Esophagus squamous epithelium (tissue), 5 donors: ENCODE measurements at regions not wholly inside any gene's neighbourhood (a gene's known extent, or its start where the extent isn't known, plus 50 kb on each side); places are given as distances from the start of the nearest gene placed in this dataset.
"Not testable (repeated sequence)": the region's sequence is repeated elsewhere in the genome, so short reads cannot be mapped to it uniquely, and the experiment has no call there.

Experiments used
- DNase-seq: peaks from one replicate; lab custom pipeline; 2025; lab: John Stamatoyannopoulos, UW
- H3K27ac ChIP-seq, 4 donors: fragments of 200-600 bp; sonication (generic); one replicate each; pipeline ENCODE4 v1.5.1; 2016 to 2019; ENCODE audit warnings: mild to moderate bottlenecking in 1 of 4
- H3K27me3 ChIP-seq, 4 donors: fragments of 200-600 bp; sonication (generic); 1 replicate in 3 of 4; 2 replicates in 1 of 4; pipeline versions ENCODE4 v1.5.1 to v1.6.0; 2017 to 2021; ENCODE audit warnings: antibody characterized with exemption in 1 of 4
- H3K36me3 ChIP-seq, 3 donors: fragments of 200-600 bp; sonication (generic); one replicate each; pipeline ENCODE4 v1.5.1; 2016 to 2019
- H3K4me1 ChIP-seq, 3 donors: fragments of 200-600 bp; sonication (generic); one replicate each; pipeline ENCODE4 v1.5.1; 2017 to 2019
- H3K4me3 ChIP-seq, 4 donors: fragments of 200-600 bp; sonication (generic); 1 replicate in 3 of 4; 2 replicates in 1 of 4; pipeline ENCODE4 v1.5.1; 2016 to 2019; ENCODE audit warnings: mild to moderate bottlenecking in 2 of 4, moderate library complexity in 1 of 4
- H3K9me3 ChIP-seq, 3 donors: fragments of 200-600 bp; sonication (generic); one replicate each; pipeline ENCODE4 v1.5.1; 2016 to 2019
- CTCF ChIP-seq, 6 experiments: fragments of 450-650 bp in 4 of 6; fragments of 200-600 bp in 2 of 6; sonication (generic) in 2 of 6; IDR thresholded peaks; one replicate each; pipeline ENCODE4 v1.5.1; 2016 to 2019; ENCODE audit warnings: antibody characterized with exemption in 6 of 6, mild to moderate bottlenecking in 4 of 6, moderate library complexity in 4 of 6
- POLR2A ChIP-seq, 4 donors: fragments of 450-650 bp; IDR thresholded peaks; one replicate each; pipeline ENCODE4 v1.6.1; 2017; ENCODE audit warnings: antibody characterized with exemption in 4 of 4, mild to moderate bottlenecking in 4 of 4, moderate library complexity in 3 of 4
- WGBS, 2 donors: methylation state at CpG; one replicate each; pipeline ENCODE4 v1.1.5; 2018; 5-methylcytosine and 5-hydroxymethylcytosine counted together
- intact Hi-C: fragments of 100-400 bp; cut with DNase I; formaldehyde crosslinking; loops from one replicate; pipeline ENCODE4 v1.15.0; 2022
- donor health status: DM: yes; HTN: yes; CAD: no.

GRCh38 chr4:180336494-180337090, 1906.6 kb upstream of the TENM3 start:
- TF ChIP-seq POLR2A (IDR thresholded peaks at IDR 0.05) (no peak), CTCF (IDR thresholded peaks at IDR 0.05) (no peak)
- no peaks in the 10 kb centered on the region for H3K4me1 ChIP-seq
- no peak overlapping the region for H3K4me3 ChIP-seq
- H3K36me3 ChIP-seq, result no peaks in the 10 kb centered on the region
- H3K9me3 ChIP-seq, result no peaks in the 10 kb centered on the region
- DNase-seq, result no peak
- no peak overlapping the region for H3K27ac ChIP-seq
- intact Hi-C loops, result no loop called here
- no peaks in the 10 kb centered on the region for H3K27me3 ChIP-seq
- 0 to 45% methylated on average over 1 of the region's 1 CpG for WGBS, 2 donors

GRCh38 chr4:180341926-180342325, 1901.3 kb upstream of the TENM3 start:
- Histone ChIP-seq H3K27me3 (no peaks in the 10 kb centered on the region), H3K4me3 (no peak overlapping the region), H3K9me3 (no peaks in the 10 kb centered on the region), H3K36me3 (no peaks in the 10 kb centered on the region), H3K27ac (no peak overlapping the region), H3K4me1 (no peaks in the 10 kb centered on the region)
- WGBS, 2 donors, result 78 to 86% methylated on average over 5 of the region's 5 CpGs
- intact Hi-C loops, result no loop called here
- no peak for TF ChIP-seq CTCF (IDR thresholded peaks at IDR 0.05)
- TF ChIP-seq POLR2A (IDR thresholded peaks at IDR 0.05), result no peak
- no peak for DNase-seq

- H3K27ac ChIP-seq, result no peak overlapping the region
- H3K27me3 ChIP-seq, result no peaks in the 10 kb centered on the region
- DNase-seq, result no peak
- WGBS, 2 donors, result 67 to 78% methylated on average over 2 of the region's 2 CpGs
- no peaks in the 10 kb centered on the region for H3K36me3 ChIP-seq
- no peak for TF ChIP-seq CTCF (IDR thresholded peaks at IDR 0.05)
- no peak for TF ChIP-seq POLR2A (IDR thresholded peaks at IDR 0.05)
- H3K4me3 ChIP-seq, result no peak overlapping the region
- H3K9me3 ChIP-seq, result peaks cover 0 to 6% (median 0%) of the 10 kb centered on the region in 3 donors
- intact Hi-C loops, result no loop called here
- H3K4me1 ChIP-seq, result no peaks in the 10 kb centered on the region
These were observed 1892.3 kb upstream of the TENM3 start for GRCh38 chr4:180350901-180351300.

- DNase-seq, result no peak
- Histone ChIP-seq H3K36me3 (no peaks in the 10 kb centered on the region), H3K27me3 (no peaks in the 10 kb centered on the region), H3K4me1 (no peaks in the 10 kb centered on the region), H3K9me3 (peaks cover 0 to 6% (median 0%) of the 10 kb centered on the region in 3 donors), H3K4me3 (no peak overlapping the region), H3K27ac (no peak overlapping the region)
- TF ChIP-seq CTCF (IDR thresholded peaks at IDR 0.05), result no peak
- no peak for TF ChIP-seq POLR2A (IDR thresholded peaks at IDR 0.05)
- intact Hi-C loops, result no loop called here
These were observed 1886.4 kb upstream of the TENM3 start for GRCh38 chr4:180356766-180357165.

GRCh38 chr4:180360113-180360512, 1883.1 kb upstream of the TENM3 start:
- H3K36me3 ChIP-seq, H3K4me3 ChIP-seq, H3K27me3 ChIP-seq, H3K9me3 ChIP-seq, intact Hi-C loops, H3K27ac ChIP-seq, DNase-seq, H3K4me1 ChIP-seq: not testable (repeated sequence)
- WGBS, 2 donors, result 53 to 66% methylated on average over 4 of the region's 4 CpGs

- H3K27ac ChIP-seq, result no peak overlapping the region
- H3K9me3 ChIP-seq, result no peaks in the 10 kb centered on the region
- no peaks in the 10 kb centered on the region for H3K4me1 ChIP-seq
- no peaks in the 10 kb centered on the region for H3K36me3 ChIP-seq
- no peak for DNase-seq
- intact Hi-C loops, result no loop called here
- no peak overlapping the region for H3K4me3 ChIP-seq
- 42 to 55% methylated on average over 5 of the region's 5 CpGs for WGBS, 2 donors
- TF ChIP-seq CTCF (IDR thresholded peaks at IDR 0.05) (no peak), POLR2A (IDR thresholded peaks at IDR 0.05) (no peak)
- H3K27me3 ChIP-seq, result no peaks in the 10 kb centered on the region
These were observed 1879.4 kb upstream of the TENM3 start for GRCh38 chr4:180363815-180364214.
